Nucleus accumbens (tissue), 56 donors: ENCODE measurements at regions not wholly inside any gene's neighbourhood (a gene's known extent, or its start where the extent isn't known, plus 50 kb on each side); places are given as distances from the start of the nearest gene placed in this dataset.
A peak's percentile ranks its signal among the peaks of the same experiment; 100 is the strongest.

Experiments
- DNase-seq, 56 donors: peaks; one replicate each; lab custom pipeline; 2025; lab: John Stamatoyannopoulos, UW

DNA sequence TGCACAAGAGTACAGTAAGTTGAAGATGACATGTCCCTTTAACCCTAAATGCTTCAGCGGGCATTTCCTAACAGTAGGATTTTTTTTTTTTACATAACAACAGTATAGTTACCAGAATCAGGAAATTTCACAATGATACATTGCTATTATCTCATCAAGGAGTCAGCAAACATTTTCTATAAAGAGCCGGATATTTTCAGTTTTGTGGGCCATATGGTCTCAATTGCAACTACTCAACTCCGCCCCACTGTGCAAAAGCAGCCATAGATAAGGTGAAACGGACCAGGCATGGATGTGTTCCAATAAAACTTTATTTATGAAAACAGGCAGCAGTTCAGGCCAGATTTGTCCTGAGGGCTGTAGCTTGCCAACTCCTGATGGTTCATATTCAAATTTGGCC lies 130.6 kb downstream of the SMAD6 start:
- no peak for DNase-seq

- DNase-seq, result no peak
Observed at GRCh38 chr15:66833371-66833770, 131.3 kb downstream of the SMAD6 start.

GRCh38 chr15:66833803-66834202 lies 131.8 kb downstream of the SMAD6 start:
- DNase-seq, result no peak

- peak in 2 of 56 donors; percentile 10 to 30 for DNase-seq
Observed at GRCh38 chr15:66834881-66835878, 133.1 kb downstream of the SMAD6 start.

GRCh38 chr15:66836231-66837030 lies 134.4 kb downstream of the SMAD6 start:
- no peak for DNase-seq

GRCh38 chr15:66838202-66838601 lies 136.2 kb downstream of the SMAD6 start:
- DNase-seq, result no peak

DNA sequence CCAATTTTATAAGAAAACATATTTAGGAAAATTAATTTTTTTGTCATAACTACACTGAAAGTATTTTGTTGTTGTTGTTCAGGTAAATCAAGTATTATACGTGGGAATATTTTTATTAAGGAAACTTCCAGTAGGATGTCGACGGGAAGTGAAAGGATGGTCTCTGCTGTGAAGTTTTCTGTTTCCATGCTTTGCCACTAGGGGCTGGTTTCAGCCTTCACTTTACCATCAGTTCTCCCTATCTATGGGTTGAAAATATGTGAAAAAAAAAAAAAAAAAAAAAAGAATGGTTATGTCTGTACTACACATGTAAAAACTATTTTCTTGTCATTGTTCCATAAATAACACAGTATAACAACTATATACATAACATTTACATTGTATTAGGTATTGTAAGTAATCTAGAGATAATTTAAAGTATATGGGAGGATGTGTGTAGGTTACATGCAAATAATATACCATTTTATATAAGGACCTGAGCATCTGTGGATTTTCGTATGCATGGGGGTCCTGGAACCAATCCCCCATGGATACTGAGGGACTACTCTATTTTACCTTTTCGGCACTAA lies 136.7 kb downstream of the SMAD6 start:
- no peak for DNase-seq

DNA sequence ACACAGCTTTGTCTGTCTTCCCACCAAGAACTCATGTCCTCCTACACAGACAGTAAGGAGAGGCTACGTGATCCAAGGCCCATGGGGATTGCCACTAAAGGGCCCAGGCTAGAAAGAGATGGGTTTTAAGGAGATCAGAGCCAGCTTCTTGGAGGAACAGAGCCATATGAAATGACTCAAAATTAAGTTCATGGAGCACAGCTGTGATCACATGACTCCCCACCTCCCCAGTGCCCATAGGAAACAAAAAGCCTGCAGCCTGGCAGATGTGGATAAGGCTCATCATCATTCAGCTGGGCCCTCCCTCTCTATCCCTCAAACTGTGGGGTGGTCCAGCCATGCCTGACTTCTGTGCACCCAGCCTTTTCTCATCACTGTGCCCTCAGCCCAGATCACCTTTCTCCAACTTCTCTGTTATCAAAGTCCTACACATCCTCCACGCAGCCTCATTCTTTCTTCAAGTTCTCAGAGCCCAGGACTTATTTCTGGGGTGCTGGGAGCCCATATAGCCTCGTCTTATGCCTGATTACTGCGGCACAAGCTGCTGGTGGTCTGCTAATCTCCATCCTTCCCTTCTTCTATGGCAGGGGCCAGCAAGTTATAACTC lies 137.6 kb downstream of the SMAD6 start:
- no peak for DNase-seq

DNA sequence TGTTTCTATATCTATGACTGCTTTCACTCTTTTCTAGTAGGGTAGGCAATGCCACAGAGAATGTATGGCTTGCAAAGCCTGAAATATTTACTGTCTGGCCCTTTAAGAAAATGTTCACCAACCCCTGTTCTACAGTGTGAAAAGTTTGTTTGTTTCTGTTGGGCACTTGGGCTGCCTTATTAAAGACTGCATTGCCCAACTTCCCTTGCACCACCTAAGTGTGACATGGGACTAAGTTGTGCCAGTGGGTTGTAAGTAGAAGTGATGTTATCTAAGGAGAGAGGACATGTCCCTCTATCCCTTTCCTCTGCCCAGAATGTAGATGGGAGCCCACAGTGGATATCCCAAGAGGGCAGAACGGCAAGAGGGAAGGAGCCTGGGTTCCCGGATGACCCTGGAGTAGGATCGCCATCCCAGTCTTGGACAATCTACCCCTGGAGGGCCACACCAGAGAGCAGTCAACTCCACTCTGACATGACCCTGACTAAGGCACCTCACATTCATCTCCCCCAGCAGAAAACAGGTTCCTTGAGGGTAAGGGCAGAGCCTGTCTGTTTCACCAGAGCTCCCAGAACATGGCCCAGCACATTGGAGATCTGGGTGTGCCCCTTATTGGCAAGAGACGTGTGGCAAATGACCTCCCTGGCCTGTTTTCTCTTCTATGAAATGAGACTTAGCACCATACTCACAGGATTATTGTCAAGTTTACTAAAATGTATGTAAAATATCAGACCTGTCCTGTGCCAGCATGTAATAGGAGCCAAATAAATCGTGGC lies 138.8 kb downstream of the SMAD6 start:
- no peak for DNase-seq

- DNase-seq, result peak in 26 of 56 donors; percentile 3 to 71 (median 29)
Observed at GRCh38 chr15:66841953-66842681, 140.1 kb downstream of the SMAD6 start.

GRCh38 chr15:66842710-66843441 lies 140.8 kb downstream of the SMAD6 start:
- peak in 22 of 56 donors; percentile 3 to 61 (median 22) for DNase-seq

DNA sequence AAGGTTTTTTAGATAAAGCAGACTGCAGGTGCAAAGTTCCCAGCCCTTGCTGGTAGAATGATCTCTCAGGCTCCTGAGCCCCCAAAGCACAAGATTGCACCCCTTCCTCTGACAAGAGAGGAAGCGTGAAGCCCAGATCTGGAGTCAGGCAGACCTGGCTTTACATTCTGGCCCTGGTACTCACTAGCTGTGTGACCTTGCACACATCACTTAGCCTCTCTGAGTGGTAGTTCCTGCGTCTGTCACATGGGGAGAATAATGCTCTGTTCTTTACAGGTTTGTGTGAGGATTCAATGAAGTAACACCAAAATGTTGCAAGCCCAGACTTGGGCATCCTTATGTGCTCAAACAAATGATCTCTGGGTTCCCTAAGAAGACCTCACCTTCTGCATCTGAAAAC lies 141.5 kb downstream of the SMAD6 start:
- no peak for DNase-seq

DNA sequence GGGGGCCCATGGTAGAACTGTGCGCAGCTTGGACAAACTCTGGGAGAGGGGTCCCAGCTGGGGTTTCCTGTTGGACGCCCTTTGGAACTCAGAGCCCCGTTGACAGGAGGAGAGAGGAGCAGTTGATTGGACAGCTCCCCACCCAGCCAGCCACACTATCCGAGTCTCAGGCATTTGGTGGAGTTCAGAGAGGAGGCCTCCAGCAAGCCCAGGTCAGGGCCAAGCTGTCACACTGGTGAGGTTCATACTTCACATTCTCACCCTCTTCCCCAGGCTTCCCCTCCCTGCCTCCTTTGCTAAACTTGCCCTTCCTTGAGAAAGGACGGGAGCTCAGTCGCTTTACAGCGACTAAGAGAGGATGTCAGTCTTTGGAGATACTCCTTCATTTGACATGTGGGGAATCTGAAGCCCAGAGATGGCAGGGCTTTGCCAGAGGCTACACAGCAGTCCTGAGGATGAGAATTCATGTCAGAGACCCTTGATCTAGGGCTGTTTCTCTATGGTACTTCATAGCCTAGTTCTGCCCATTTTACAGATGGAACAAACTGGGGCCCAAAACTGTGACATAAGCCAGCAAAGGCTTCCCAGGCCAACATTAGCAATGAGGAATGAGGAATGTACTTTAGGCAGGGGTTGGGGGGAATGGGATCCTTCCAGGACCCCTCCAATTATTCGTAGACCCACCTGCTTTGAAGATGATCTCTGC lies 142.2 kb downstream of the SMAD6 start:
- no peak for DNase-seq

DNA sequence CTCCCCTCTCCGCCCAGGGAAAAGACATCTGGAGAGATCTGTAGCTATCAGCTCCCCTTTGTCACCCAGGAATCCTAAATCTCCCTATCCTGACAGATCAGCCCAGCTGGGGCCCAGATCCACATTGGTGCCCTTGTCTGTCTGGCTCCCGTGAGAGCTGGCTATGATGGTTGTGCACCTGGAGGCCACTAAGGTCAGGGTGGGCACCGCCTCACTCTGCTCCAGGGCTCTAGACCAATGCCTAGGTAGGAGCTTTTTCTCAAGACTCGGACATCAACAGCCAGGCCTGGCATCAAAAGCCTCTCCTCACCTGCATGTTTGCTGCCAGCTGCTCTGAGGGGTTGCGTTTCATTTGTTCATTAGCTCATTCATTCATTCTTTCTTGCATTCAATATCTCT lies 142.7 kb downstream of the SMAD6 start:
- DNase-seq, result no peak

- no peak for DNase-seq
Observed at GRCh38 chr15:66845266-66845785, 143.3 kb downstream of the SMAD6 start.

DNA sequence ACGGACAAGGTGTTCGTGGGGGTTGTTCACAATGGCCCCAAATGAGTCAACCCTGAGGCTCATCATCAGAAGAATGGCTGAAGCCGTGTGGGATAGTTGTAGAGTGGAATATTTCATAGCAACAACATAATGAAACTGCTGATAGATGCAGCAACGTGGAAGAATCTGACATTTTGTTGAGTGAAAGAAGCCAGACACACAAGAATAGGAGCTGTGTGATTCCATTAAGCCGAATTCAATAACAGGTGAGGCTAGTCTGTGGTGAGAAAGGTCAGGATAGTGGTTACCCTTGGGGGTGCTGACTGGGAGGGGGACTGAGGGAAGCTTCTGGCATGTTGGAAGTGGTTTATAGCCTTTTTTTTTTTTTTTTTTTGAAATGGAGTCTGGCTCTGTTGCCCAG lies 144.0 kb downstream of the SMAD6 start:
- no peak for DNase-seq

GRCh38 chr15:66846811-66847210 lies 144.8 kb downstream of the SMAD6 start:
- no peak for DNase-seq

DNA sequence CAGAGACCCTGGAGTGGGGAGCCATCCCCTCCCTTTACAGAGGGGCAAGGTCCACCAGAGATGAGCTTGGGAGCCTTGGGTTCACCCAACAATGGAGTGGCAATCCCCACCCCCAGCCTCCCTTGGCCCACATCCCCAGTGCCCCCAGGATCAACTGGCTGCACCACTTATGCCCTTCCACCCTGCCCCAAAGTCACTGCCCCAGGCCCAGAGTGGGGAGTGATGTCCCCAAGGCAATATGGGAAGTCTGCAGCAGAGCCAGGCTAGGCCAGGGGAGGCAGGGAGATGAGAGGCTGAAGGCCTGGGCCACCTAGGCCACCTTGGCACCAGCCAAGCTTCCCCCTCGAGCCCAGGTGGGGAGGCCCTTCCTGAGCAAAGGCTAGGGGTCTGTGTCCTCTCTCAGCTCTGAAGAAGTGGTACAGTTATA lies 145.5 kb downstream of the SMAD6 start:
- DNase-seq, result no peak
